ENCODE measurements at regions not wholly inside any gene's neighbourhood (a gene's known extent, or its start where the extent isn't known, plus 50 kb on each side); places are given as distances from the start of the nearest gene placed in this dataset.

DNA sequence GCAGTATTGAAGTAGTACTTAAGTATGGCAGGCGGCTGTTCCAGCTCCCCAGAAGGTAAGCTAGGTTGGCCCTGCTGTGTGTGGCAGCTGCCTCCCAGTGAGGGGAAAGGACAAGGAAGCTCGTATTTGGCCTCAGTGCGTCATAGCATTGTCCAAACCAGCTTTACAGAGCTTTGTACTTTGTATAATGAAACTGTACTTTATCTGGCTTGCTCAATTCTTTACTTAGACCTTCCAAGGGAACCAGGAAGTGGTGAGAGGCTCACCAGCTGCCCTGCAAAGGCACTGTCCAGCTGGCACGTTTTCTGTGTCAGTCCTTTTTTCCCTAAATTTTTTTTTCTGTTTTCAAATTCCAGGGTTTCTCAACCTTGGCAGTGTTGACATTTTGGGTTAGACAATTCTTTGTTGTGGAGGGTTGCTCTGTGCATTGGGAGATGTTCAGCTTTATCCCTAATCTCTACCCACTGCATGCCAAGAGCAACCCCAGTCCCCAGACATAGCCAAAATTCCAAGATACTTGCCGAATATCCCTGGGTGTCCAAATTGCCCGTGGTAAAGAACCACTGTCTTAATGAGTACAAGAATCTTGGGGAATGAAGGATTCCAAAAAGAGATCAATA is 474.5 kb downstream of the LRRC70 start:
- peaks cover 11% of the 10 kb centered on the region for H3K4me1 Mint-ChIP-seq
- H3K36me3 Mint-ChIP-seq = no peaks in the 10 kb centered on the region
- H3K27me3 Mint-ChIP-seq (ENCODE audit: low read depth) = no peaks in the 10 kb centered on the region
- H3K27ac Mint-ChIP-seq = no peak overlapping the region
- H3K4me3 Mint-ChIP-seq = no peak overlapping the region
- ATAC-seq (no peak), DNase-seq (ENCODE audit: low spot score) (no peak)
- TF ChIP-seq NFATC4 (CRISPR knock-in tag; IDR thresholded peaks at IDR 0.05) (no peak), FOXP1 (CRISPR knock-in tag; IDR thresholded peaks at IDR 0.05; ENCODE audit: borderline replicate concordance) (no peak), KAT7 (CRISPR knock-in tag; IDR thresholded peaks at IDR 0.05; ENCODE audit: borderline replicate concordance) (no peak), ZNF263 (CRISPR knock-in tag; IDR thresholded peaks at IDR 0.05; ENCODE audit: low read depth) (no peak), ZBTB21 (CRISPR knock-in tag; IDR thresholded peaks at IDR 0.05; ENCODE audit: borderline replicate concordance) (no peak), ZNF671 (CRISPR knock-in tag; IDR thresholded peaks at IDR 0.05) (no peak)
- TF ChIP-seq, protein P1, sequence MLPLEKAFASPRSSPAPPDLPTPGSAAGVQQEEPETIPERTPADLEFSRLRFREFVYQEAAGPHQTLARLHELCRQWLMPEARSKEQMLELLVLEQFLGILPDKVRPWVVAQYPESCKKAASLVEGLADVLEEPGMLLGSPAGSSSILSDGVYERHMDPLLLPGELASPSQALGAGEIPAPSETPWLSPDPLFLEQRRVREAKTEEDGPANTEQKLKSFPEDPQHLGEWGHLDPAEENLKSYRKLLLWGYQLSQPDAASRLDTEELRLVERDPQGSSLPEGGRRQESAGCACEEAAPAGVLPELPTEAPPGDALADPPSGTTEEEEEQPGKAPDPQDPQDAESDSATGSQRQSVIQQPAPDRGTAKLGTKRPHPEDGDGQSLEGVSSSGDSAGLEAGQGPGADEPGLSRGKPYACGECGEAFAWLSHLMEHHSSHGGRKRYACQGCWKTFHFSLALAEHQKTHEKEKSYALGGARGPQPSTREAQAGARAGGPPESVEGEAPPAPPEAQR (CRISPR knock-in tag; IDR thresholded peaks at IDR 0.05) = no peak
- TF ChIP-seq, protein P2, sequence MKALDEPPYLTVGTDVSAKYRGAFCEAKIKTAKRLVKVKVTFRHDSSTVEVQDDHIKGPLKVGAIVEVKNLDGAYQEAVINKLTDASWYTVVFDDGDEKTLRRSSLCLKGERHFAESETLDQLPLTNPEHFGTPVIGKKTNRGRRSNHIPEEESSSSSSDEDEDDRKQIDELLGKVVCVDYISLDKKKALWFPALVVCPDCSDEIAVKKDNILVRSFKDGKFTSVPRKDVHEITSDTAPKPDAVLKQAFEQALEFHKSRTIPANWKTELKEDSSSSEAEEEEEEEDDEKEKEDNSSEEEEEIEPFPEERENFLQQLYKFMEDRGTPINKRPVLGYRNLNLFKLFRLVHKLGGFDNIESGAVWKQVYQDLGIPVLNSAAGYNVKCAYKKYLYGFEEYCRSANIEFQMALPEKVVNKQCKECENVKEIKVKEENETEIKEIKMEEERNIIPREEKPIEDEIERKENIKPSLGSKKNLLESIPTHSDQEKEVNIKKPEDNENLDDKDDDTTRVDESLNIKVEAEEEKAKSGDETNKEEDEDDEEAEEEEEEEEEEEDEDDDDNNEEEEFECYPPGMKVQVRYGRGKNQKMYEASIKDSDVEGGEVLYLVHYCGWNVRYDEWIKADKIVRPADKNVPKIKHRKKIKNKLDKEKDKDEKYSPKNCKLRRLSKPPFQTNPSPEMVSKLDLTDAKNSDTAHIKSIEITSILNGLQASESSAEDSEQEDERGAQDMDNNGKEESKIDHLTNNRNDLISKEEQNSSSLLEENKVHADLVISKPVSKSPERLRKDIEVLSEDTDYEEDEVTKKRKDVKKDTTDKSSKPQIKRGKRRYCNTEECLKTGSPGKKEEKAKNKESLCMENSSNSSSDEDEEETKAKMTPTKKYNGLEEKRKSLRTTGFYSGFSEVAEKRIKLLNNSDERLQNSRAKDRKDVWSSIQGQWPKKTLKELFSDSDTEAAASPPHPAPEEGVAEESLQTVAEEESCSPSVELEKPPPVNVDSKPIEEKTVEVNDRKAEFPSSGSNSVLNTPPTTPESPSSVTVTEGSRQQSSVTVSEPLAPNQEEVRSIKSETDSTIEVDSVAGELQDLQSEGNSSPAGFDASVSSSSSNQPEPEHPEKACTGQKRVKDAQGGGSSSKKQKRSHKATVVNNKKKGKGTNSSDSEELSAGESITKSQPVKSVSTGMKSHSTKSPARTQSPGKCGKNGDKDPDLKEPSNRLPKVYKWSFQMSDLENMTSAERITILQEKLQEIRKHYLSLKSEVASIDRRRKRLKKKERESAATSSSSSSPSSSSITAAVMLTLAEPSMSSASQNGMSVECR (CRISPR knock-in tag; IDR thresholded peaks at IDR 0.05; ENCODE audit: borderline replicate concordance) = no peak
- TF ChIP-seq, protein P3, sequence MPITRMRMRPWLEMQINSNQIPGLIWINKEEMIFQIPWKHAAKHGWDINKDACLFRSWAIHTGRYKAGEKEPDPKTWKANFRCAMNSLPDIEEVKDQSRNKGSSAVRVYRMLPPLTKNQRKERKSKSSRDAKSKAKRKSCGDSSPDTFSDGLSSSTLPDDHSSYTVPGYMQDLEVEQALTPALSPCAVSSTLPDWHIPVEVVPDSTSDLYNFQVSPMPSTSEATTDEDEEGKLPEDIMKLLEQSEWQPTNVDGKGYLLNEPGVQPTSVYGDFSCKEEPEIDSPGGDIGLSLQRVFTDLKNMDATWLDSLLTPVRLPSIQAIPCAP (CRISPR knock-in tag; IDR thresholded peaks at IDR 0.05) = no peak
- ChIA-PET POLR2A (no interaction called here), CTCF (no interaction called here)
- H3K9me3 Mint-ChIP-seq = no peaks in the 10 kb centered on the region

DNA sequence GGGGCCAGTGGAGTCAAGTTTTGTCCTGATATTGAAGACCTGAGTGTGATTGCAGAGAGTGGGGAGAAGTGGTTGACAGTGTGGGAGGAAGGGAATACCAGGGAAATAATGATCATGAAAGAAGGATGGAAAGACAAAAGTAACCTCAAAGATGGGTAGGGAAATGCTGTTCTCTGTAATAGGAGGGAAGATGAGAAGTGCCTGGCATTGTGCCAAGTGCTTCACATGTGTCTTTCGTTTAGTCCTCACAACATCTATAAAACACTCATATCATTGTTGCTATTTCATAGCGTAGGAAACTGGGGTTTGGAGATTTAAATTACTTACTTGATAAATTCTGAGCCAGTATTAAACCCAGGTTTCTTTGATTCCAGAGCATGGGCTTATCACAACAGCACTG is 472.3 kb downstream of the LRRC70 start:
- DNase-seq (ENCODE audit: low spot score) (no peak), ATAC-seq (no peak)
- Mint-ChIP-seq H3K9me3 (no peaks in the 10 kb centered on the region), H3K4me3 (no peak overlapping the region), H3K36me3 (no peaks in the 10 kb centered on the region), H3K27me3 (ENCODE audit: low read depth) (no peaks in the 10 kb centered on the region), H3K4me1 (peaks cover 10% of the 10 kb centered on the region), H3K27ac (no peak overlapping the region)
- TF ChIP-seq SMAD4 (CRISPR knock-in tag; IDR thresholded peaks at IDR 0.05) = no peak
- no peak for TF ChIP-seq ZNF671 (CRISPR knock-in tag; IDR thresholded peaks at IDR 0.05)
- TF ChIP-seq MYBL2 (CRISPR knock-in tag; IDR thresholded peaks at IDR 0.05) = no peak
- TF ChIP-seq, protein P4, sequence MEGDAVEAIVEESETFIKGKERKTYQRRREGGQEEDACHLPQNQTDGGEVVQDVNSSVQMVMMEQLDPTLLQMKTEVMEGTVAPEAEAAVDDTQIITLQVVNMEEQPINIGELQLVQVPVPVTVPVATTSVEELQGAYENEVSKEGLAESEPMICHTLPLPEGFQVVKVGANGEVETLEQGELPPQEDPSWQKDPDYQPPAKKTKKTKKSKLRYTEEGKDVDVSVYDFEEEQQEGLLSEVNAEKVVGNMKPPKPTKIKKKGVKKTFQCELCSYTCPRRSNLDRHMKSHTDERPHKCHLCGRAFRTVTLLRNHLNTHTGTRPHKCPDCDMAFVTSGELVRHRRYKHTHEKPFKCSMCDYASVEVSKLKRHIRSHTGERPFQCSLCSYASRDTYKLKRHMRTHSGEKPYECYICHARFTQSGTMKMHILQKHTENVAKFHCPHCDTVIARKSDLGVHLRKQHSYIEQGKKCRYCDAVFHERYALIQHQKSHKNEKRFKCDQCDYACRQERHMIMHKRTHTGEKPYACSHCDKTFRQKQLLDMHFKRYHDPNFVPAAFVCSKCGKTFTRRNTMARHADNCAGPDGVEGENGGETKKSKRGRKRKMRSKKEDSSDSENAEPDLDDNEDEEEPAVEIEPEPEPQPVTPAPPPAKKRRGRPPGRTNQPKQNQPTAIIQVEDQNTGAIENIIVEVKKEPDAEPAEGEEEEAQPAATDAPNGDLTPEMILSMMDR (IDR thresholded peaks at IDR 0.05) = no peak
- ChIA-PET CTCF (no interaction called here), POLR2A (no interaction called here)

DNA sequence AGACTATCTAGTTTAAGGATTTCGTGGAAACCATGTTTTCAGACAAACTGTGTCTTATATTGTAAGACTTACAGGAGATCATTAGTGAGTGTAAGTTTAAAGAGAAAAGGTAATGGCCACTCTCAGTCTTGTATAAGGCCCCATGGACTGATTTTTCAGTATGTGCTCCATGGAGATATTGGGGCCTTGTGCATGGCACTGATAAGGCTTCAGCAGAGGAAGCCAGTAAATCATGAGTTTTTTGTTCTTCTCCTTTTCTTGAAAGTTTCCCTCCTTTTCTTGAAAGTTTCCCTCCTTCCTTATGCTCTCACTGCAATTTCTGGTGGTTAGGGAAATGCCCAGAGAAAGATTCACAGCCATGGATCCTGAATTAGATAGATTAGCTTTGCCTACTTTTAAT is 471.3 kb downstream of the LRRC70 start:
- H3K27ac Mint-ChIP-seq = no peak overlapping the region
- POLR2A ChIA-PET = no interaction called here
- DNase-seq (ENCODE audit: low spot score) = no peak

More for the DNA sequence above, 471.3 kb downstream of the LRRC70 start:
- no peak for ATAC-seq
- no peaks in the 10 kb centered on the region; the same call in 1 of the 2 replicates for H3K4me1 Mint-ChIP-seq
- CTCF ChIA-PET = no interaction called here
- H3K36me3 Mint-ChIP-seq = no peaks in the 10 kb centered on the region
- TF ChIP-seq, protein P5, sequence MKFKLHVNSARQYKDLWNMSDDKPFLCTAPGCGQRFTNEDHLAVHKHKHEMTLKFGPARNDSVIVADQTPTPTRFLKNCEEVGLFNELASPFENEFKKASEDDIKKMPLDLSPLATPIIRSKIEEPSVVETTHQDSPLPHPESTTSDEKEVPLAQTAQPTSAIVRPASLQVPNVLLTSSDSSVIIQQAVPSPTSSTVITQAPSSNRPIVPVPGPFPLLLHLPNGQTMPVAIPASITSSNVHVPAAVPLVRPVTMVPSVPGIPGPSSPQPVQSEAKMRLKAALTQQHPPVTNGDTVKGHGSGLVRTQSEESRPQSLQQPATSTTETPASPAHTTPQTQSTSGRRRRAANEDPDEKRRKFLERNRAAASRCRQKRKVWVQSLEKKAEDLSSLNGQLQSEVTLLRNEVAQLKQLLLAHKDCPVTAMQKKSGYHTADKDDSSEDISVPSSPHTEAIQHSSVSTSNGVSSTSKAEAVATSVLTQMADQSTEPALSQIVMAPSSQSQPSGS (CRISPR knock-in tag; IDR thresholded peaks at IDR 0.05; ENCODE audit: borderline replicate concordance, low read depth) = no peak
- TF ChIP-seq ETV6 (CRISPR knock-in tag; IDR thresholded peaks at IDR 0.05) (no peak), FOXP1 (CRISPR knock-in tag; IDR thresholded peaks at IDR 0.05; ENCODE audit: borderline replicate concordance) (no peak), CREM (CRISPR knock-in tag; IDR thresholded peaks at IDR 0.05) (no peak), SMAD4 (CRISPR knock-in tag; IDR thresholded peaks at IDR 0.05) (no peak)
- TF ChIP-seq, protein P6, sequence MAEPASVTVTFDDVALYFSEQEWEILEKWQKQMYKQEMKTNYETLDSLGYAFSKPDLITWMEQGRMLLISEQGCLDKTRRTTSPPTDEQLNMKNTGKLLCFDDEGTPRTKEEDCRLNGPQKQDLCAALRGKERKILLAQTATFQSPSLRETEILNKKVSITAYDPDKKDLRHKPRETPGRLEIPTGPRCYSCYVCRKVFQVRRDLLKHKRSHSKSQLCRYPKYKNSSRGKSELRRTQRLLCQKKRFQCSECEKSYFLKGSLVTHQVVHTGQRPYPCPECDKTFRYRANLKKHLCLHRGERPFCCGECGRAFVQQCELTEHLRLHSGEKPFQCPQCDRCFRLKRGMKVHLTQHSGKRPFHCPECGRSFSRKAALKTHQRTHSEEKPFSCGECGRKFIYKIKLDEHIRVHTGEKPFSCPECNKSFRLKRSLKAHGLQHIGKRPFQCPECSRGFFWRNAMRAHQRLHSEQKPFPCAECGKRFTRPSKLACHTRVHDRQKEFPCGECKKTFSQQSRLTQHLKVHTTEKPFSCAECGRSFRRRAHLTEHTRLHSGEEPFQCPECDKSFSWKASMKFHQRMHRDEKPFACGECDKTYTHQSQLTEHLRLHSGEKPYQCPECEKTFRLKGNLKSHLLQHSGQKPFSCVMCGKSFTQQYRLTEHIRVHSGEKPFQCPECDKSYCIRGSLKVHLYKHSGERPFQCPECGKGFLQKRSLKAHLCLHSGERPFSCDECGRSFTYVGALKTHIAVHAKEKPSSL (CRISPR knock-in tag; conservative IDR thresholded peaks at IDR 0.05) = no peak
- H3K27me3 Mint-ChIP-seq (ENCODE audit: low read depth) = no peaks in the 10 kb centered on the region
- H3K9me3 Mint-ChIP-seq = no peaks in the 10 kb centered on the region
- H3K4me3 Mint-ChIP-seq = no peak overlapping the region
